OCI-LY3 (cell line): ENCODE measurements at regions not wholly inside any gene's neighbourhood (a gene's known extent, or its start where the extent isn't known, plus 50 kb on each side); places are given as distances from the start of the nearest gene placed in this dataset.

Source experiments
- H2AFZ ChIP-seq: fragments of 200-600, 300-600 bp; shearing (Covaris generic); 2 replicates; pipeline ENCODE4 v1.6.0; 2014; ENCODE audit warnings: antibody characterized with exemption, low read depth, low read length
- H3K27ac ChIP-seq: fragments of 200-600, 300-600 bp; sonication (generic); 2 replicates; pipeline ENCODE4 v1.5.1; 2014; ENCODE audit warnings: mild to moderate bottlenecking, low read length, moderate library complexity, mixed read lengths
- H3K27me3 ChIP-seq: fragments of 200-600, 300-600 bp; sonication (generic); 2 replicates; pipeline ENCODE4 v1.6.1; 2014; ENCODE audit warnings: low read depth, low read length, mixed read lengths
- H3K36me3 ChIP-seq: fragments of 200-600, 300-600 bp; sonication (generic); replicated peaks from 2 replicates; pipeline ENCODE3; 2014; ENCODE audit warnings: low read depth, low read length, mixed read lengths
- H3K4me1 ChIP-seq: fragments of 300-600, 200-600 bp; sonication (generic); 2 replicates; pipeline ENCODE4 v1.6.1; 2014; ENCODE audit warnings: low read length, mixed read lengths
- H3K4me2 ChIP-seq: fragments of 200-600, 300-600 bp; sonication (generic); 2 replicates; pipeline ENCODE4 v1.6.1; 2014; ENCODE audit warnings: low read length, mixed read lengths
- H3K4me3 ChIP-seq: fragments of 300-600, 200-600 bp; sonication (generic); 2 replicates; pipeline ENCODE4 v1.5.1; 2014; ENCODE audit warnings: antibody characterized with exemption, mild to moderate bottlenecking, low read length, moderate library complexity
- H3K79me2 ChIP-seq: fragments of 300-600, 200-600 bp; shearing (Covaris generic); 2 replicates; pipeline ENCODE4 v1.6.1; 2014; ENCODE audit warnings: mild to moderate bottlenecking, low read length, mixed read lengths
- H3K9ac ChIP-seq: fragments of 300-600, 200-600 bp; shearing (Covaris generic); 2 replicates; pipeline ENCODE4 v1.6.0; 2014; ENCODE audit warnings: mild to moderate bottlenecking, low read length, moderate library complexity
- H3K9me3 ChIP-seq: fragments of 200-600, 300-600 bp; shearing (Covaris generic); 2 replicates; pipeline ENCODE4 v1.6.1; 2014; ENCODE audit warnings: low read length, mixed read lengths; ENCODE audit not compliant: insufficient read depth
- H4K20me1 ChIP-seq: fragments of 200-600, 300-600 bp; sonication (generic); 2 replicates; pipeline ENCODE4 v1.6.1; 2016; ENCODE audit warnings: low read length, mixed read lengths; ENCODE audit not compliant: insufficient read depth
- CTCF ChIP-seq: fragments of 200-600, 300-600 bp; sonication (generic); IDR thresholded peaks from 2 replicates; pipeline ENCODE4 v1.5.1; 2014; ENCODE audit warnings: antibody characterized with exemption, low read length, low read depth
- EZH2phosphoT487 ChIP-seq: fragments of 200-600 bp; shearing (Covaris generic); IDR thresholded peaks from 2 replicates; pipeline ENCODE4 v1.6.1; 2018; ENCODE audit warnings: antibody characterized with exemption, mixed run types, low read depth

GRCh38 chr6:137427656-137428290 lies 66.4 kb downstream of the OLIG3 start:
- H3K79me2 ChIP-seq = no peaks in the 10 kb centered on the region
- peaks cover 86% of the 10 kb centered on the region for H3K4me1 ChIP-seq
- H3K4me3 ChIP-seq = no peak overlapping the region
- no peaks in the 10 kb centered on the region for H3K9me3 ChIP-seq
- H3K4me2 ChIP-seq = no peak overlapping the region
- H3K27ac ChIP-seq = no peak overlapping the region
- no peaks in the 10 kb centered on the region for H3K36me3 ChIP-seq
- H3K27me3 ChIP-seq = no peaks in the 10 kb centered on the region
- no peaks in the 10 kb centered on the region for H4K20me1 ChIP-seq
- no peak overlapping the region for H3K9ac ChIP-seq
- no peak for TF ChIP-seq CTCF
- no peak for TF ChIP-seq EZH2phosphoT487
- no peak overlapping the region for H2AFZ ChIP-seq

- Histone ChIP-seq H3K4me1 (peaks cover 70% of the 10 kb centered on the region), H3K79me2 (no peaks in the 10 kb centered on the region), H3K27ac (no peak overlapping the region), H4K20me1 (no peaks in the 10 kb centered on the region), H3K4me3 (no peak overlapping the region), H2AFZ (no peak overlapping the region), H3K36me3 (no peaks in the 10 kb centered on the region), H3K27me3 (no peaks in the 10 kb centered on the region), H3K9me3 (no peaks in the 10 kb centered on the region), H3K9ac (no peak overlapping the region), H3K4me2 (peak overlapping the region; percentile 25)
- TF ChIP-seq EZH2phosphoT487 (no peak), CTCF (no peak)
Measured at GRCh38 chr6:137426007-137426689, 68.0 kb downstream of the OLIG3 start.

GRCh38 chr6:137424251-137424650 lies 69.9 kb downstream of the OLIG3 start:
- peaks cover 51% of the 10 kb centered on the region for H3K4me1 ChIP-seq
- H3K36me3 ChIP-seq = no peaks in the 10 kb centered on the region
- H4K20me1 ChIP-seq = no peaks in the 10 kb centered on the region
- TF ChIP-seq EZH2phosphoT487 (no peak), CTCF (no peak)
- H3K79me2 ChIP-seq = no peaks in the 10 kb centered on the region
- no peaks in the 10 kb centered on the region for H3K27me3 ChIP-seq
- no peak overlapping the region for H3K27ac ChIP-seq
- no peak overlapping the region for H3K9ac ChIP-seq
- no peak overlapping the region for H2AFZ ChIP-seq
- peak overlapping the region; percentile 54 for H3K4me2 ChIP-seq
- H3K4me3 ChIP-seq = peak overlapping the region; percentile 31; the same call in 1 of the 2 replicates
- no peaks in the 10 kb centered on the region for H3K9me3 ChIP-seq

GRCh38 chr6:137423451-137424168 lies 70.6 kb downstream of the OLIG3 start:
- peak overlapping the region; percentile 54 for H3K4me2 ChIP-seq

More at GRCh38 chr6:137423451-137424168, 70.6 kb downstream of the OLIG3 start:
- no peak overlapping the region for H3K27ac ChIP-seq
- H3K4me3 ChIP-seq = peak overlapping the region; percentile 31; the same call in 1 of the 2 replicates
- no peaks in the 10 kb centered on the region for H3K27me3 ChIP-seq
- no peak overlapping the region for H3K9ac ChIP-seq
- no peaks in the 10 kb centered on the region for H4K20me1 ChIP-seq
- TF ChIP-seq CTCF = no peak
- TF ChIP-seq EZH2phosphoT487 = no peak
- no peaks in the 10 kb centered on the region for H3K36me3 ChIP-seq
- H3K9me3 ChIP-seq = no peaks in the 10 kb centered on the region
- H3K79me2 ChIP-seq = no peaks in the 10 kb centered on the region
- peaks cover 44% of the 10 kb centered on the region for H3K4me1 ChIP-seq
- peak overlapping the region; percentile 39; the same call in 1 of the 2 replicates for H2AFZ ChIP-seq
